ENCODE measurements at regions not wholly inside any gene's neighbourhood (a gene's known extent, or its start where the extent isn't known, plus 50 kb on each side); places are given as distances from the start of the nearest gene placed in this dataset.
A peak's percentile ranks its signal among the peaks of the same experiment; 100 is the strongest.

- peak; percentile 46 for DNase-seq
- H3K36me3 Mint-ChIP-seq (ENCODE audit: low read depth), result no peaks in the 10 kb centered on the region
- Histone ChIP-seq H3K9ac (ENCODE audit: extremely low read depth, low read length, poor library complexity, severe bottlenecking) (no peak overlapping the region), H3K4me3 (ENCODE audit: low read length) (no peak overlapping the region), H3K9me3 (ENCODE audit: control insufficient read depth, low read length) (no peaks in the 10 kb centered on the region), H3K27ac (ENCODE audit: low read depth, low read length) (no peak overlapping the region), H3K27me3 (ENCODE audit: control insufficient read depth, insufficient read depth, low read length, poor library complexity, severe bottlenecking) (no peaks in the 10 kb centered on the region), H3K4me1 (ENCODE audit: control insufficient read depth, insufficient read depth, low read length) (no peaks in the 10 kb centered on the region), H3K36me3 (ENCODE audit: control insufficient read depth, insufficient read depth, low read length) (no peaks in the 10 kb centered on the region)
- 99 to 100% methylated on average over 1 to 3 of the region's 3 CpGs for WGBS, 2 experiments (ENCODE audit: insufficient coverage in 1 of 2, insufficient read length in 1 of 2)
- H3K4me3 Mint-ChIP-seq, result no peak overlapping the region
- TF ChIP-seq CTCF (conservative IDR thresholded peaks at IDR 0.05), result no peak
- peaks cover 3% of the 10 kb centered on the region for H3K4me1 Mint-ChIP-seq
- H3K9me3 Mint-ChIP-seq, result no peaks in the 10 kb centered on the region
- peak overlapping the region; percentile 31 for H3K27ac Mint-ChIP-seq
- no peaks in the 10 kb centered on the region for H3K27me3 Mint-ChIP-seq (ENCODE audit: insufficient read depth)
These were observed 69.1 kb upstream of the C12orf71 start for GRCh38 chr12:27151479-27151878.

GRCh38 chr12:27158297-27158696 lies 75.9 kb upstream of the C12orf71 start:
- peak overlapping the region; percentile 8 for H3K9ac ChIP-seq (ENCODE audit: extremely low read depth, low read length, poor library complexity, severe bottlenecking)

GRCh38 chr12:27161458-27162228 lies 79.3 kb upstream of the C12orf71 start:
- WGBS, 2 experiments (ENCODE audit: insufficient coverage in 1 of 2, insufficient read length in 1 of 2), result 87 to 90% methylated on average over 2 to 8 of the region's 8 CpGs
- Histone ChIP-seq H3K9ac (ENCODE audit: extremely low read depth, low read length, poor library complexity, severe bottlenecking) (no peak overlapping the region), H3K4me3 (ENCODE audit: low read length) (no peak overlapping the region), H3K27me3 (ENCODE audit: control insufficient read depth, insufficient read depth, low read length, poor library complexity, severe bottlenecking) (no peaks in the 10 kb centered on the region), H3K9me3 (ENCODE audit: control insufficient read depth, low read length) (peaks cover 7% of the 10 kb centered on the region), H3K36me3 (ENCODE audit: control insufficient read depth, insufficient read depth, low read length) (no peaks in the 10 kb centered on the region), H3K4me1 (ENCODE audit: control insufficient read depth, insufficient read depth, low read length) (peaks cover 10% of the 10 kb centered on the region), H3K27ac (ENCODE audit: low read depth, low read length) (no peak overlapping the region)
- Mint-ChIP-seq H3K27ac (no peak overlapping the region), H3K9me3 (peaks cover 13% of the 10 kb centered on the region), H3K27me3 (ENCODE audit: insufficient read depth) (no peaks in the 10 kb centered on the region), H3K36me3 (ENCODE audit: low read depth) (peaks cover 1% of the 10 kb centered on the region), H3K4me3 (no peak overlapping the region), H3K4me1 (peaks cover 23% of the 10 kb centered on the region)
- no peak for TF ChIP-seq CTCF (conservative IDR thresholded peaks at IDR 0.05)
- DNase-seq, result no peak

More at GRCh38 chr12:27158297-27158696, 75.9 kb upstream of the C12orf71 start:
- Mint-ChIP-seq H3K27ac (peak overlapping the region; percentile 85), H3K9me3 (peaks cover 3% of the 10 kb centered on the region), H3K4me3 (no peak overlapping the region), H3K36me3 (ENCODE audit: low read depth) (no peaks in the 10 kb centered on the region), H3K27me3 (ENCODE audit: insufficient read depth) (no peaks in the 10 kb centered on the region), H3K4me1 (peaks cover 23% of the 10 kb centered on the region)
- DNase-seq, result peak; percentile 70
- H3K4me3 ChIP-seq (ENCODE audit: low read length), result peak overlapping the region; percentile 0
- H3K36me3 ChIP-seq (ENCODE audit: control insufficient read depth, insufficient read depth, low read length), result no peaks in the 10 kb centered on the region
- no peaks in the 10 kb centered on the region for H3K9me3 ChIP-seq (ENCODE audit: control insufficient read depth, low read length)
- peaks cover 10% of the 10 kb centered on the region for H3K4me1 ChIP-seq (ENCODE audit: control insufficient read depth, insufficient read depth, low read length)
- TF ChIP-seq CTCF (conservative IDR thresholded peaks at IDR 0.05), result no peak
- H3K27ac ChIP-seq (ENCODE audit: low read depth, low read length), result no peak overlapping the region
- WGBS, 2 experiments (ENCODE audit: insufficient coverage in 1 of 2, insufficient read length in 1 of 2), result 19 to 43% methylated on average over 5 to 6 of the region's 6 CpGs
- no peaks in the 10 kb centered on the region for H3K27me3 ChIP-seq (ENCODE audit: control insufficient read depth, insufficient read depth, low read length, poor library complexity, severe bottlenecking)

Data from endodermal cell (in vitro differentiated cells).